Caco-2 (cell line): ENCODE measurements at regions not wholly inside any gene's neighbourhood (a gene's known extent, or its start where the extent isn't known, plus 50 kb on each side); places are given as distances from the start of the nearest gene placed in this dataset.

Experiments used
- BruUV-seq: library from RNA; stranded (reverse); fragments of 400-500 nt; replicated peaks from 2 replicates; lab custom pipeline; 2021; lab: Mats Ljungman, UMichigan
- CTCF ChIA-PET: fragments of 300-600 bp; sonication (Branson Sonifier 250); formaldehyde crosslinking; loops from one replicate; lab custom pipeline; 2022; ENCODE audit warnings: antibody characterized with exemption; lab: Charles Lee
- POLR2A ChIA-PET: fragments of 300-600 bp; sonication (Branson Sonifier 250); formaldehyde crosslinking; loops from one replicate; lab custom pipeline; 2022; ENCODE audit warnings: antibody characterized with exemption; lab: Charles Lee
- DNase-seq, 2 experiments: peaks; one replicate each; pipeline versions ENCODE4 v3.0.0 to v3.0.0-alpha.2; 2020 to 2022
- H3K27me3 ChIP-seq: replicated peaks from 2 replicates; pipeline ENCODE4 v1.6.0; 2011; ENCODE audit warnings: low read length; ENCODE audit not compliant: control insufficient read depth, insufficient read depth
- H3K36me3 ChIP-seq: 2 replicates; pipeline ENCODE4 v1.5.1; 2011; ENCODE audit warnings: low read length; ENCODE audit not compliant: control insufficient read depth, insufficient read depth
- H3K4me1 ChIP-seq: fragments of 250-450 bp; sonication (Bioruptor Pico); 2 replicates; pipeline ENCODE4 v1.5.1; 2020; ENCODE audit warnings: mild to moderate bottlenecking
- H3K4me3 ChIP-seq: 2 replicates; pipeline ENCODE4 v1.5.1; 2011; ENCODE audit warnings: low read depth, mild to moderate bottlenecking, control low read depth, low read length
- H3K9me3 ChIP-seq: fragments of 250-450 bp; sonication (Bioruptor Pico); 2 replicates; pipeline ENCODE4 v1.5.1; 2020; ENCODE audit warnings: mild to moderate bottlenecking, moderate library complexity
- H3K27ac Mint-ChIP-seq: one replicate; pipeline ENCODE4 v1.8.0; 2022; ENCODE audit warnings: mixed read lengths; ENCODE audit not compliant: unreplicated experiment
- H3K27me3 Mint-ChIP-seq: one replicate; pipeline ENCODE4 v1.8.0; 2022; ENCODE audit warnings: mixed read lengths; ENCODE audit not compliant: insufficient read depth, unreplicated experiment
- H3K36me3 Mint-ChIP-seq: one replicate; pipeline ENCODE4 v1.8.0; 2022; ENCODE audit warnings: mild to moderate bottlenecking, mixed read lengths; ENCODE audit not compliant: insufficient read depth, unreplicated experiment
- H3K4me1 Mint-ChIP-seq: one replicate; pipeline ENCODE4 v1.8.0; 2022; ENCODE audit warnings: low read depth, mixed read lengths; ENCODE audit not compliant: unreplicated experiment
- H3K4me3 Mint-ChIP-seq: one replicate; pipeline ENCODE4 v1.8.0; 2022; ENCODE audit warnings: mild to moderate bottlenecking, moderate library complexity, mixed read lengths; ENCODE audit not compliant: unreplicated experiment
- H3K9me3 Mint-ChIP-seq: one replicate; pipeline ENCODE4 v1.8.0; 2022; ENCODE audit warnings: mixed read lengths; ENCODE audit not compliant: unreplicated experiment
- CTCF ChIP-seq, 2 experiments: fragments of 200-600 bp in 1 of 2; IDR thresholded peaks; 1 replicate in 1 of 2; 2 replicates in 1 of 2; pipeline versions ENCODE4 v1.5.1 to v1.8.0; 2011 to 2022; ENCODE audit warnings: antibody characterized with exemption in 1 of 2, control low read depth in 1 of 2, inconsistent platforms in 1 of 2, low read depth in 1 of 2, low read length in 1 of 2, mild to moderate bottlenecking in 1 of 2, moderate library complexity in 1 of 2; ENCODE audit not compliant: insufficient read depth in 1 of 2, severe bottlenecking in 1 of 2, unreplicated experiment in 1 of 2
- intact Hi-C: fragments of 100-400 bp; cut with micrococcal nuclease; formaldehyde crosslinking; loops from one replicate; pipeline ENCODE4 v1.10.0; 2022; ENCODE audit not compliant: unreplicated experiment

GRCh38 chr2:191500566-191500883 is 177.4 kb upstream of the NABP1 start:
- no peaks in the 10 kb centered on the region for H3K4me1 Mint-ChIP-seq
- Histone ChIP-seq H3K9me3 (no peaks in the 10 kb centered on the region), H3K4me1 (peaks cover 8% of the 10 kb centered on the region), H3K27me3 (no peaks in the 10 kb centered on the region), H3K36me3 (no peaks in the 10 kb centered on the region), H3K4me3 (no peak overlapping the region)
- intact Hi-C loops: loop anchor here (2.0 to 5.0 kb wide), 4 partner anchors 22 to 448 kb away; no protein-coding TSS in a partner anchor
- no peaks in the 10 kb centered on the region for H3K27me3 Mint-ChIP-seq
- no peaks in the 10 kb centered on the region for H3K36me3 Mint-ChIP-seq
- BruUV-seq: no TSS peak
- H3K9me3 Mint-ChIP-seq: no peaks in the 10 kb centered on the region
- no peak overlapping the region for H3K27ac Mint-ChIP-seq
- POLR2A ChIA-PET: no interaction called here
- TF ChIP-seq CTCF (IDR thresholded peaks at IDR 0.05; ENCODE audit: insufficient read depth in 1 of 2, low read depth in 1 of 2, low read length in 1 of 2, severe bottlenecking in 1 of 2, unreplicated experiment in 1 of 2): no peak
- DNase-seq: no peak
- no peak overlapping the region for H3K4me3 Mint-ChIP-seq
- CTCF ChIA-PET: interaction anchor here (1.0 to 1.7 kb wide), 2 partner anchors 21 to 336 kb away, joined by 3 to 6 read pairs; no protein-coding TSS in a partner anchor

DNA sequence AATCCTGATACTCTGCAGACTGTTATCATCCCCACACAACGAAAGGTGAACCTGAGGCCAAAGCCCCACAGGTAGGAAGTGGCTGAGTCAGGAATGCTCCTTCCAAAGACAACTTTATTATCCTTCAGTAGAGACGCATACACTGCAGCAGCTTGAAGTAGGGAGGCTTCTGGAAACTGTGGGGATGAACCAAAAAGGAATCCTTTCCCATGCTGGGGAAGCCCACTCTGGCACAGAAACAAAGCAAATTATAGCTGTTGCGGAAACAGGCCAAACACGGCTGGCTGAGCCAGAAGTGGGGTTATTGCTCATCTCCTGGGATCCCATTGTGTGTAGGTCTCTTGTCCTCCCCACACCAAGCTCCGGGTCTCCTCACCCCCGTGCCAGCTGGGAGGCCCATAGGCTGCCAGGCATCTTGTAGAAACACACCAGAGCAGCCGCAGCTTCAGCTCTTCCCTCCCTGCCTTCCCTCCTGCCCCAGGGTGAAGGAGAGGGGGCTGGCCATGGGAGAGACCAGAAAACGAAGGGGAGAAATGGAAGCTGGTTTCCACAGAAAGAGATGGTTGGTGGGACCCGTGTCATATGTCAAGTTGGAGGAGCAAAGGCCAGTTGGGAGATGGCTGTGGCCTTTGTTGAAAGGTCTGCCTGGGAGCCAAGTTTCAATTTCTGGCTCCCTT is 176.9 kb upstream of the NABP1 start:
- no peak for DNase-seq
- TF ChIP-seq CTCF (IDR thresholded peaks at IDR 0.05; ENCODE audit: insufficient read depth in 1 of 2, low read depth in 1 of 2, low read length in 1 of 2, severe bottlenecking in 1 of 2, unreplicated experiment in 1 of 2): no peak
- H3K36me3 ChIP-seq: no peaks in the 10 kb centered on the region
- no TSS peak for BruUV-seq
- H3K27me3 ChIP-seq: no peaks in the 10 kb centered on the region
- H3K4me3 Mint-ChIP-seq: no peak overlapping the region
- intact Hi-C loops: loop anchor here (1.0 to 5.0 kb wide), 10 partner anchors 22 to 449 kb away; partner anchors contain the start of gene MYO1B
- H3K4me1 Mint-ChIP-seq: no peaks in the 10 kb centered on the region
- ChIA-PET POLR2A (no interaction called here), CTCF (interaction anchor here (0.5 to 1.7 kb wide), 4 partner anchors 12 to 336 kb away, joined by 3 to 6 read pairs (median 3); no protein-coding TSS in a partner anchor)
- H3K27me3 Mint-ChIP-seq: no peaks in the 10 kb centered on the region
- H3K27ac Mint-ChIP-seq: no peak overlapping the region
- no peaks in the 10 kb centered on the region for H3K9me3 Mint-ChIP-seq
- H3K36me3 Mint-ChIP-seq: no peaks in the 10 kb centered on the region
- H3K9me3 ChIP-seq: no peaks in the 10 kb centered on the region
- peaks cover 8% of the 10 kb centered on the region for H3K4me1 ChIP-seq
- H3K4me3 ChIP-seq: no peak overlapping the region

GRCh38 chr2:191501561-191502168 is 176.3 kb upstream of the NABP1 start:
- Mint-ChIP-seq H3K4me1 (no peaks in the 10 kb centered on the region), H3K27me3 (no peaks in the 10 kb centered on the region), H3K4me3 (no peak overlapping the region), H3K36me3 (no peaks in the 10 kb centered on the region), H3K9me3 (peaks cover 2% of the 10 kb centered on the region), H3K27ac (no peak overlapping the region)
- H3K27me3 ChIP-seq: no peaks in the 10 kb centered on the region
- CTCF ChIA-PET: interaction anchor here (0.5 to 1.7 kb wide), 6 partner anchors 13 to 449 kb away, joined by 3 to 6 read pairs (median 3); no protein-coding TSS in a partner anchor
- peaks cover 2% of the 10 kb centered on the region; the same call in 1 of the 2 replicates for H3K9me3 ChIP-seq
- H3K4me1 ChIP-seq: peaks cover 10% of the 10 kb centered on the region
- DNase-seq: peak in 1 of 2 experiments; percentile 34
- no peaks in the 10 kb centered on the region for H3K36me3 ChIP-seq
- POLR2A ChIA-PET: no interaction called here
- no TSS peak for BruUV-seq
- intact Hi-C loops: loop anchor here (1.0 to 5.0 kb wide), 10 partner anchors 23 to 449 kb away; partner anchors contain the start of gene MYO1B
- no peak overlapping the region for H3K4me3 ChIP-seq
- TF ChIP-seq CTCF (IDR thresholded peaks at IDR 0.05; ENCODE audit: insufficient read depth in 1 of 2, low read depth in 1 of 2, low read length in 1 of 2, severe bottlenecking in 1 of 2, unreplicated experiment in 1 of 2): peak; percentile 44 to 45
